Ascending aorta (tissue), 2 donors: ENCODE measurements at regions not wholly inside any gene's neighbourhood (a gene's known extent, or its start where the extent isn't known, plus 50 kb on each side); places are given as distances from the start of the nearest gene placed in this dataset.

ENCODE experiments used
- DNase-seq, 2 donors: peaks; one replicate each; pipeline ENCODE4 v3.0.0-alpha.2; 2019; ENCODE audit warnings: low spot score in 2 of 2
- H3K27ac ChIP-seq, 2 donors: fragments of 200-600 bp; sonication (generic); one replicate each; pipeline ENCODE4 v1.5.1; 2016 to 2017; ENCODE audit warnings: mild to moderate bottlenecking in 1 of 2
- H3K27me3 ChIP-seq: fragments of 200-600 bp; sonication (generic); one replicate; pipeline ENCODE4 v1.5.1; 2017
- H3K36me3 ChIP-seq, 2 donors: fragments of 200-600 bp; sonication (generic); one replicate each; pipeline ENCODE4 v1.5.1; 2016
- H3K4me1 ChIP-seq, 2 donors: fragments of 200-600 bp; sonication (generic); one replicate each; pipeline ENCODE4 v1.5.1; 2016 to 2017; ENCODE audit warnings: mild to moderate bottlenecking in 1 of 2
- H3K4me3 ChIP-seq, 2 donors: fragments of 200-600 bp; sonication (generic); one replicate each; pipeline ENCODE4 v1.5.1; 2016 to 2017; ENCODE audit warnings: mild to moderate bottlenecking in 1 of 2
- H3K9me3 ChIP-seq, 2 donors: fragments of 200-600 bp; sonication (generic); one replicate each; pipeline ENCODE4 v1.5.1; 2016
- CTCF ChIP-seq, 3 experiments: fragments of 200-600 bp in 2 of 3; fragments of 450-650 bp in 1 of 3; sonication (generic) in 2 of 3; IDR thresholded peaks; one replicate each; pipeline ENCODE4 v1.5.1; 2016 to 2019; ENCODE audit warnings: antibody characterized with exemption in 3 of 3, mild to moderate bottlenecking in 1 of 3, moderate library complexity in 1 of 3
- intact Hi-C: fragments of 100-400 bp; cut with DNase I; formaldehyde crosslinking; loops from one replicate; pipeline ENCODE4 v1.15.1; 2023

DNA sequence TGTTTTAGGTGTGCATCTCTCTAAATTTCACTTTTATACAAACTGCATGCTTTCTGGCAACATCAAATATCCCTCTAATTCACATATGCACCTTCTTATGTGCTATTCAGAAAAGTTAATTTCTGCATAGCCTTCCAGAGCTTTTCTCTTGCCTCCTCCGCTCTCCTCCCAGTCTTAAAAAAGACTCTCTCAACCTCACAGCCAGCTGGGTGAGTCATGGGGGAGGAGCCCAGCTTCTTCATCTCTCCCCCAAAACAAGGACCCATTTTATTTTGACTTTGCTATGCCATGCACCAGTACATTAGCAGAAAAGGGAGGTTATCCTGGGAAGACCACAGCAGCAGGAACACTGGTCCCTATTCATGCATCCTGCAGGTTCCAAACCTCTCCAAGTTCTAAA, 234.4 kb downstream of the KCNA4 start:
- no peaks in the 10 kb centered on the region for H3K4me1 ChIP-seq
- no peak overlapping the region for H3K4me3 ChIP-seq
- no peak for TF ChIP-seq CTCF (IDR thresholded peaks at IDR 0.05)
- no peak for DNase-seq
- H3K27ac ChIP-seq: no peak overlapping the region
- H3K27me3 ChIP-seq: no peaks in the 10 kb centered on the region
- no peaks in the 10 kb centered on the region for H3K36me3 ChIP-seq
- H3K9me3 ChIP-seq: no peaks in the 10 kb centered on the region
- intact Hi-C loops: no loop called here

DNA sequence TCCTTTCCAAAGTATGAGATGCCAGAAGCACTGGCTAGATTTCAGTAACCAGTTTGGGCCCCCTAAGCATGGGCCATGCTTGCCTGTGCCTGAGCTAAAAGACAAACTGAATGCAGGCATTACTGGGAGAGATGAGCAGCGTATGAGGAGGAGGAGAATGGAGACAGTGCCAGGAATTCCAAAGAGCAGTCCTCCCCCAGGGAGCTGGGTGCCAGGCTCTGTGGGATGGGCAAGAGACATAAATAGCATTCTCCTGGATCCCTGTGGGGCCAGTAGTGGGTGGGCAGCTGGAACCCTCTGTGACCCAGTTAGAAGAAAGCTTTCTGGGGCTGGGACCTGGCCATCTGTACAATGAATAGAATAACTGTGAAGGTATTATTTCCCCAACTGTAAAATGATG, 235.6 kb downstream of the KCNA4 start:
- no peaks in the 10 kb centered on the region for H3K9me3 ChIP-seq
- DNase-seq: no peak
- intact Hi-C loops: no loop called here

DNA sequence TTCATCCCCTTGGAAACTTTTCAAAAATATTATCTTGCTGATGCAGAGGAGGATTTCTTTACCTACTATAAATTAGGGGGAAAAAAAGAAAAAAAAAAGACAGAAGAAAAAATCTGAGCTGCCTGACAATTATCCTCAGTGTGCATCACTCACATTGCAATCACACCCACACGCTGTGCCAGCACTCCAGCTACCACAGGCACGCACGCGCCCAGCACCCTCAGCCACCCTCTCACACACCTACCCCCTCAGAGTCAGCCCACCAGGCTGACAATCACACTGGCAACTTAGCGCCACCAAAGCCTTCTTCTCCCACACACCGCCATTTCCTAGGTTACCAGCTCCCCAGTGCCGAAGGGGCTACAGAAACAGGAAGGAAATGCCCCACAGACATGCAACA, 236.1 kb downstream of the KCNA4 start:
- Histone ChIP-seq H3K4me3 (no peak overlapping the region), H3K9me3 (no peaks in the 10 kb centered on the region), H3K27me3 (no peaks in the 10 kb centered on the region), H3K36me3 (no peaks in the 10 kb centered on the region), H3K27ac (no peak overlapping the region), H3K4me1 (no peaks in the 10 kb centered on the region)
- no peak for TF ChIP-seq CTCF (IDR thresholded peaks at IDR 0.05)
- intact Hi-C loops: no loop called here
- DNase-seq: no peak

More for the DNA sequence above, 235.6 kb downstream of the KCNA4 start:
- Histone ChIP-seq H3K4me3 (no peak overlapping the region), H3K27me3 (no peaks in the 10 kb centered on the region), H3K27ac (no peak overlapping the region), H3K36me3 (no peaks in the 10 kb centered on the region), H3K4me1 (no peaks in the 10 kb centered on the region)
- TF ChIP-seq CTCF (IDR thresholded peaks at IDR 0.05): no peak

DNA sequence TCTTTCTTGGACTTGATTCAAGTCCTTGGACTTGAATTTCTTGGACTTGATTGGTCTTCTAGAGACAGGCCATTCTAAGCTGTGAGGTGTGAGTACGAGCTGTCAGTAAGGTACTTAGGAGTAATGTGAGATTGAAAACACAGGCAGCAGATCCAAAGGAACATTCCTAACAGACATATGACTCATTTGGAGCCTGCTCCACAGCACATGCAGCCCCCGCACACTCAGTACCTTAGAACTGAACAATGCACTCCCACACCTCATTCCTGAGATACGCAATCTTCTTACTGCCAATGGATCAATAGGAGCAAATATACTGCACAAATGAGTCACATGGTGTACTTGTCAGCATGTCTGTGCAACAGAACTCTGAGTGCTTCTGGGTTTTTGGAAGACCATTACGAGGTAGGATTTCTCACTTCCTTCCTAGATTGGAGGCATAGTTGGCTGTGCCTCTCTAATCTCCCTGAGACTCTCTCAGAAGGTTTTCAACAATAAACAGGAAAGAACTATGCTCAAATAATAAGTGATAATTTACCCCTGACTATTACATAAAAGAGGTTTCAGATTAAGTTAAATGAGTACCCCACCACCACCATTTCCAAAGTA, 243.1 kb downstream of the KCNA4 start:
- H3K4me3 ChIP-seq: no peak overlapping the region
- no peak for TF ChIP-seq CTCF (IDR thresholded peaks at IDR 0.05)
- H3K36me3 ChIP-seq: no peaks in the 10 kb centered on the region
- no peak for DNase-seq
- no peaks in the 10 kb centered on the region for H3K4me1 ChIP-seq
- H3K27me3 ChIP-seq: no peaks in the 10 kb centered on the region
- H3K9me3 ChIP-seq: no peaks in the 10 kb centered on the region
- intact Hi-C loops: no loop called here
- H3K27ac ChIP-seq: no peak overlapping the region

DNA sequence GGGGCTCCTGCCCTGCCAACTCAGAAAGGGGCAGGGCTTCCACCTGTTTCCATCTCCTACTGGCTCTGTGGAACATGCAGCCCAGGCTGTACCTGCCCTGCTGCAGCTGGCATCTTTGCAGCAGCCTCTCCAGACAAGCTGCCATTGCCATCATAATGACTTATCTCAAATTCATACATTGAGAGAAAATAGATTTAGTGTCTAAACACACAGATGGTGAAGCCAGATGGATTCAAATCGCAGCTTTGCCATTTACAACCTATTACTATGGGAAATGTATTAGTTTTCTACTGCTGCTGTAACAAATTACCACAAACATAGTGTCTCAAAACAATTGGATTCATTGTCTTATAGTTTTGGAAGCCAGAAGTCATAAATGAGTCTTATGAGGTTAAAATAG, 260.0 kb downstream of the KCNA4 start:
- no peaks in the 10 kb centered on the region for H3K4me1 ChIP-seq
- intact Hi-C loops: no loop called here
- DNase-seq: no peak

More for the DNA sequence above, 260.0 kb downstream of the KCNA4 start:
- H3K27me3 ChIP-seq: no peaks in the 10 kb centered on the region
- H3K4me3 ChIP-seq: no peak overlapping the region
- H3K27ac ChIP-seq: no peak overlapping the region
- H3K36me3 ChIP-seq: no peaks in the 10 kb centered on the region
- H3K9me3 ChIP-seq: no peaks in the 10 kb centered on the region
- no peak for TF ChIP-seq CTCF (IDR thresholded peaks at IDR 0.05)
